ENCODE measurements at regions not wholly inside any gene's neighbourhood (a gene's known extent, or its start where the extent isn't known, plus 50 kb on each side); places are given as distances from the start of the nearest gene placed in this dataset.

DNA sequence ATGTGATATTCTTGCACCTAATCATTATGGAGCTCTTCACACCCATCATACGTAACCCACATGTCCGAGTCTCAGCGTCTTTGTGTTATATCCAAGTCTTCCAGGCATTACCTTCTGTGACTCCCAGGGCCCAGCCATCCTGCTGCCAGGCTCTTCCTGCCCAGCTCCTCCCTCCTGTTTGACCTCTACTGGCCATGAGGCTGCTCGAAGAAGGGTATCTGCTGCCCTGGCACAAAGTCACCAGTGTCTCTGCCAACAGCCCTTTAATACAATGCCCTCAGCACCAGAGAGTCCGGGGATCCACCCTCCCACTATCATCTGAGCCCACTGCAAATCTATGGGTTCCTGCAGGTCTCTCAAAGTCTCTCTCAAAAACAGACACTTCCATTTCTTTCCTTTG, 65.3 kb upstream of the WAC start:
- FAIRE-seq (no peak), DNase-seq (ENCODE audit: low read depth, low spot score) (no peak)
- Histone ChIP-seq H3K27ac (ENCODE audit: control insufficient read depth, insufficient read depth, low read length) (no peak overlapping the region), H3K9me1 (ENCODE audit: control insufficient read depth, extremely low read depth, insufficient read depth, low read length) (no peaks in the 10 kb centered on the region), H3K9ac (ENCODE audit: control insufficient read depth, extremely low read depth, insufficient read depth, low read length) (no peak overlapping the region), H4K20me1 (ENCODE audit: control insufficient read depth, extremely low read depth, insufficient read depth, low read length) (no peaks in the 10 kb centered on the region), H3K9me3 (ENCODE audit: control insufficient read depth, low read depth, low read length) (no peaks in the 10 kb centered on the region), H3K4me1 (ENCODE audit: control insufficient read depth, extremely low read depth, insufficient read depth, low read length) (no peaks in the 10 kb centered on the region), H3K27me3 (ENCODE audit: control insufficient read depth, extremely low read depth, insufficient read depth, low read length) (no peaks in the 10 kb centered on the region), H2AFZ (ENCODE audit: control insufficient read depth, low read length) (no peak overlapping the region), H3K4me2 (ENCODE audit: control insufficient read depth, extremely low read depth, insufficient read depth, low read depth, low read length) (no peak overlapping the region), H3K79me2 (ENCODE audit: control insufficient read depth, insufficient read depth, low read length) (no peaks in the 10 kb centered on the region), H3K36me3 (ENCODE audit: control insufficient read depth in 2 of 2, extremely low read depth in 1 of 2, insufficient read depth in 2 of 2, low read length in 2 of 2) (no peaks in the 10 kb centered on the region), H3K4me3 (ENCODE audit: control insufficient read depth in 2 of 3, extremely low read depth in 1 of 3, insufficient read depth in 2 of 3, low read depth in 1 of 3, low read length in 3 of 3) (no peak overlapping the region)
- dilution Hi-C loops (cut with MboI; ENCODE audit: extremely low pct_ligation_motif_present, low sequenced_read_pairs), result no loop called here
- TF ChIP-seq, protein P1, sequence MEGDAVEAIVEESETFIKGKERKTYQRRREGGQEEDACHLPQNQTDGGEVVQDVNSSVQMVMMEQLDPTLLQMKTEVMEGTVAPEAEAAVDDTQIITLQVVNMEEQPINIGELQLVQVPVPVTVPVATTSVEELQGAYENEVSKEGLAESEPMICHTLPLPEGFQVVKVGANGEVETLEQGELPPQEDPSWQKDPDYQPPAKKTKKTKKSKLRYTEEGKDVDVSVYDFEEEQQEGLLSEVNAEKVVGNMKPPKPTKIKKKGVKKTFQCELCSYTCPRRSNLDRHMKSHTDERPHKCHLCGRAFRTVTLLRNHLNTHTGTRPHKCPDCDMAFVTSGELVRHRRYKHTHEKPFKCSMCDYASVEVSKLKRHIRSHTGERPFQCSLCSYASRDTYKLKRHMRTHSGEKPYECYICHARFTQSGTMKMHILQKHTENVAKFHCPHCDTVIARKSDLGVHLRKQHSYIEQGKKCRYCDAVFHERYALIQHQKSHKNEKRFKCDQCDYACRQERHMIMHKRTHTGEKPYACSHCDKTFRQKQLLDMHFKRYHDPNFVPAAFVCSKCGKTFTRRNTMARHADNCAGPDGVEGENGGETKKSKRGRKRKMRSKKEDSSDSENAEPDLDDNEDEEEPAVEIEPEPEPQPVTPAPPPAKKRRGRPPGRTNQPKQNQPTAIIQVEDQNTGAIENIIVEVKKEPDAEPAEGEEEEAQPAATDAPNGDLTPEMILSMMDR (optimal IDR thresholded peaks at IDR 0.05 in 1 of 3, IDR thresholded peaks at IDR 0.05 in 1 of 3, conservative IDR thresholded peaks at IDR 0.05 in 1 of 3; ENCODE audit: extremely low read depth in 1 of 3, insufficient read depth in 2 of 3, low read length in 3 of 3), result no peak
- no peak for TF ChIP-seq EZH2 (IDR thresholded peaks at IDR 0.05; ENCODE audit: low read length)

DNA sequence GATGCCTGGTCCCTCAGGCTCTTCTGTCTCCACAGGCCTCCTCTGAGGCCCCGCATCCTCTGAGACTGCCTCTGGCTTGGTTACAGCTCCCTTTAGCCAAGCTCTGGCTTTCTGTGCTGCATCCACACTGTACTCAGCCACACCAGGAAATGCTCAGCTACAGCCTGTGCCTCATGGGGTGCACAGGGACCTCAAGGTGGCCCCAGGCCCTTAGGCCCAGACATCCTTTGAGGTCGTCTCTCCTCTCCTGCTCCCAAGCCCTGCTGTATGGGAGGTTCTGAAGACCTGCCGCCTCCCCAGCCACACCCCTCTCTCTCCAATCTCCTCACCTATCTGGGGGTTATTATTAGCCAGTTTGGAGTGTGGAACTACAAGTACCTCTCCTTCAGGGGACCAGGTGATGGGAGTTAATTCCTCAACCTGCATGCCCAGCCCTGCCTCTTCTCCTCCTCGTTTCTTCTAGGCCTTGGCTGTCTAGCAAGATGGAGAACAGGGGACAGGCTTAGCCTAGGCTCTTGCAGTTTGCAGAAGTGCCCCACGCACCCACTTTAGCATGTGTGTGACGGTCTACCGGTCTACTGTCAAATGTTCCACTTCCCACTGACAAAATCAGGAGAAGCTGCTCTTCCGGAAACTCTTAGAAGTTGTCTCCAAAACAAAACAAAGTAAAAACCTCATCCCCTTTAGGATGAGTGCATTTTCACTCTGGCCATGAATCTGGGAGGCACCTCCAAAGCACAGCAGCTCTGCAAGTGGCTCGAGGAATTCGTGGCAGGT, 64.0 kb upstream of the WAC start:
- DNase-seq (ENCODE audit: low read depth, low spot score), result no peak
- no peaks in the 10 kb centered on the region for H3K9me1 ChIP-seq (ENCODE audit: control insufficient read depth, extremely low read depth, insufficient read depth, low read length)
- no peak for FAIRE-seq
- H3K36me3 ChIP-seq (ENCODE audit: control insufficient read depth in 2 of 2, extremely low read depth in 1 of 2, insufficient read depth in 2 of 2, low read length in 2 of 2), result no peaks in the 10 kb centered on the region
- no peaks in the 10 kb centered on the region for H3K79me2 ChIP-seq (ENCODE audit: control insufficient read depth, insufficient read depth, low read length)
- H3K4me3 ChIP-seq (ENCODE audit: control insufficient read depth in 2 of 3, extremely low read depth in 1 of 3, insufficient read depth in 2 of 3, low read depth in 1 of 3, low read length in 3 of 3), result no peak overlapping the region
- H3K27ac ChIP-seq (ENCODE audit: control insufficient read depth, insufficient read depth, low read length), result no peak overlapping the region
- TF ChIP-seq, protein P1 (optimal IDR thresholded peaks at IDR 0.05 in 1 of 3, IDR thresholded peaks at IDR 0.05 in 1 of 3, conservative IDR thresholded peaks at IDR 0.05 in 1 of 3; ENCODE audit: extremely low read depth in 1 of 3, insufficient read depth in 2 of 3, low read length in 3 of 3), result no peak
- no peak for TF ChIP-seq EZH2 (IDR thresholded peaks at IDR 0.05; ENCODE audit: low read length)
- no peak overlapping the region for H3K4me2 ChIP-seq (ENCODE audit: control insufficient read depth, extremely low read depth, insufficient read depth, low read depth, low read length)
- H3K9ac ChIP-seq (ENCODE audit: control insufficient read depth, extremely low read depth, insufficient read depth, low read length), result no peak overlapping the region
- H3K27me3 ChIP-seq (ENCODE audit: control insufficient read depth, extremely low read depth, insufficient read depth, low read length), result no peaks in the 10 kb centered on the region
- H3K4me1 ChIP-seq (ENCODE audit: control insufficient read depth, extremely low read depth, insufficient read depth, low read length), result no peaks in the 10 kb centered on the region
- H2AFZ ChIP-seq (ENCODE audit: control insufficient read depth, low read length), result no peak overlapping the region
- dilution Hi-C loops (cut with MboI; ENCODE audit: extremely low pct_ligation_motif_present, low sequenced_read_pairs), result no loop called here
- H4K20me1 ChIP-seq (ENCODE audit: control insufficient read depth, extremely low read depth, insufficient read depth, low read length), result no peaks in the 10 kb centered on the region
- no peaks in the 10 kb centered on the region for H3K9me3 ChIP-seq (ENCODE audit: control insufficient read depth, low read depth, low read length)

Measured in keratinocyte (primary cell).